GM12878 (cell line): ENCODE measurements at regions not wholly inside any gene's neighbourhood (a gene's known extent, or its start where the extent isn't known, plus 50 kb on each side); places are given as distances from the start of the nearest gene placed in this dataset.

ENCODE experiments used
- ATAC-seq: fragments of 200-7000 bp; cut with Tn5 transposase; 3 replicates; pipeline ENCODE4 v1.9.1; 2020; ENCODE audit warnings: mild to moderate bottlenecking, moderate library complexity
- BruUV-seq: library from RNA; stranded (reverse); fragments of 400-500 nt; replicated peaks from 2 replicates; lab custom pipeline; 2021; lab: Mats Ljungman, UMichigan
- CTCF ChIA-PET: fragments of 300-600 bp; sonication (Branson Sonifier 250); formaldehyde crosslinking; extraction: SDS; loops from one replicate; lab custom pipeline; 2021; ENCODE audit warnings: inconsistent platforms; lab: Yijun Ruan, JAX
- POLR2A ChIA-PET: fragments of 350-600 bp; formaldehyde crosslinking; extraction: SDS; loops from one replicate; lab custom pipeline; 2021; ENCODE audit warnings: inconsistent platforms; lab: Charles Lee
- RAD21 ChIA-PET: fragments of 300-600 bp; sonication (Branson Sonifier 250); formaldehyde crosslinking; loops from one replicate; lab custom pipeline; 2023; ENCODE audit warnings: antibody characterized with exemption; ENCODE audit not compliant: unreplicated experiment; lab: Charles Lee
- SMC1A ChIA-PET: fragments of 300-600 bp; sonication (Branson Sonifier 250); formaldehyde crosslinking; loops from one replicate; lab custom pipeline; 2023; ENCODE audit not compliant: unreplicated experiment, uncharacterized antibody; lab: Charles Lee
- DNase-seq: peaks from one replicate; pipeline ENCODE4 v3.0.0-alpha.2; 2011; ENCODE audit warnings: low read depth, low spot score
- FAIRE-seq: peaks from 3 replicates; lab custom pipeline; 2011; peaks lifted over from hg19 to GRCh38; lab: Jason Lieb, UNC
- H2AFZ ChIP-seq: 2 replicates; pipeline ENCODE4 v1.6.0; 2011; ENCODE audit warnings: low read depth, low read length, control low read depth; ENCODE audit not compliant: control insufficient read depth
- H3K27ac ChIP-seq: 2 replicates; pipeline ENCODE4 v1.5.1; 2011; ENCODE audit warnings: control low read depth; ENCODE audit not compliant: control insufficient read depth, insufficient read depth
- H3K27me3 ChIP-seq, 2 experiments: replicated peaks in 1 of 2; 2 replicates each; pipeline versions ENCODE4 v1.6.0 to v1.6.1; 2011; ENCODE audit warnings: low read length in 1 of 2; ENCODE audit not compliant: control insufficient read depth in 2 of 2, insufficient read depth in 2 of 2
- H3K36me3 ChIP-seq, 2 experiments: 2 replicates each; pipeline ENCODE4 v1.5.1; 2011; ENCODE audit warnings: low read length in 1 of 2; ENCODE audit not compliant: control insufficient read depth in 2 of 2, insufficient read depth in 2 of 2
- H3K4me1 ChIP-seq: 2 replicates; pipeline ENCODE4 v1.6.1; 2011; ENCODE audit warnings: mild to moderate bottlenecking, low read length, moderate library complexity, mixed read lengths; ENCODE audit not compliant: control insufficient read depth, insufficient read depth
- H3K4me2 ChIP-seq: 2 replicates; pipeline ENCODE4 v1.6.0; 2011; ENCODE audit warnings: control low read depth; ENCODE audit not compliant: control insufficient read depth, insufficient read depth
- H3K4me3 ChIP-seq: fragments of 200-600 bp; sonication (generic); 2 replicates; pipeline ENCODE4 v1.5.1; 2016
- H3K79me2 ChIP-seq: 2 replicates; pipeline ENCODE4 v1.6.0; 2011; ENCODE audit warnings: low read length; ENCODE audit not compliant: control insufficient read depth, insufficient read depth
- H3K9ac ChIP-seq: 2 replicates; pipeline ENCODE4 v1.8.0; 2011; ENCODE audit warnings: low read length, control low read depth, mixed read lengths; ENCODE audit not compliant: control insufficient read depth, insufficient read depth
- H3K9me3 ChIP-seq: replicated peaks from 3 replicates; pipeline ENCODE4 v1.5.1; 2011; ENCODE audit warnings: mild to moderate bottlenecking, low read length; ENCODE audit not compliant: control insufficient read depth, insufficient read depth
- H4K20me1 ChIP-seq: 2 replicates; pipeline ENCODE4 v1.6.0; 2011; ENCODE audit not compliant: control insufficient read depth, insufficient read depth
- WGBS: methylation state at CpG from one replicate; pipeline ENCODE4 v1.1.6; 2016; ENCODE audit warnings: low lambda C conversion rate; ENCODE audit not compliant: insufficient replicate concordance, insufficient coverage; ENCODE audit errors: missing lambda C conversion rate; 5-methylcytosine and 5-hydroxymethylcytosine counted together
- in situ Hi-C: fragments of 300-500 bp; cut with MboI; formaldehyde crosslinking; loops from 9 replicates; pipeline ENCODE4 v1.14.3; 2018; ENCODE audit warnings: mixed read lengths
- intact Hi-C: fragments of 100-400 bp; cut with micrococcal nuclease; formaldehyde crosslinking; loops from one replicate; pipeline ENCODE4 v1.14.2; 2022; ENCODE audit not compliant: unreplicated experiment
- TF ChIP-seq, protein P1 (sequence below): fragments of 450-650 bp; IDR thresholded peaks from 2 replicates; pipeline ENCODE4 v1.6.1; 2017; ENCODE audit warnings: low read depth, mild to moderate bottlenecking, moderate library complexity
- TF ChIP-seq, protein P2 (sequence below): fragments of 450-650 bp; IDR thresholded peaks from 2 replicates; pipeline ENCODE4 v1.6.1; 2017; ENCODE audit warnings: mild to moderate bottlenecking

GRCh38 chr2:160973991-160974390, 186.2 kb upstream of the TANK start:
- in situ Hi-C loops, result no loop called here
- CTCF ChIA-PET, result no interaction called here
- BruUV-seq, result no TSS peak

DNA sequence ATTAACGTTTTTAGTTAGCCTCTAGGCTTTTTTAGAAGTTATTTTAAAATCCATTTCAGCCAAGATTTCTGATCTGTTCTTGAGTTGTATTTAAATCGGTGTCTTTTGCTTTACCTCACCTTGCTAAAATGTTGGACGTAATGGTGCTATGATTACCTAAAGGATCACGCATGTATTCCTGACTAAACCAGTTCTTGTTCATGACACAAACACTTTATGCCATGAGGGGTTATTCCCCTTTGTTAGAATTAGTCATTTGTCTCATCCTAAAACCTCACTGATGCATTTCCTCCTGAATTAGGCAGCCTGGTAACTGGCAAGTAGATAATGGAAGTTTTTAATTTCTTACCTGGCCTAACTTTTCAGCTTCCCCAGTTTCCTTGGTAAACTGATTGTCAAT, 185.4 kb upstream of the TANK start:
- H3K4me3 ChIP-seq, result no peak overlapping the region
- intact Hi-C loops (no loop called here), in situ Hi-C loops (no loop called here)
- RAD21 ChIA-PET, result no interaction called here
- no peak for DNase-seq
- H3K4me1 ChIP-seq, result no peaks in the 10 kb centered on the region
- no TSS peak for BruUV-seq
- H3K9me3 ChIP-seq, result no peaks in the 10 kb centered on the region
- TF ChIP-seq, protein P1, sequence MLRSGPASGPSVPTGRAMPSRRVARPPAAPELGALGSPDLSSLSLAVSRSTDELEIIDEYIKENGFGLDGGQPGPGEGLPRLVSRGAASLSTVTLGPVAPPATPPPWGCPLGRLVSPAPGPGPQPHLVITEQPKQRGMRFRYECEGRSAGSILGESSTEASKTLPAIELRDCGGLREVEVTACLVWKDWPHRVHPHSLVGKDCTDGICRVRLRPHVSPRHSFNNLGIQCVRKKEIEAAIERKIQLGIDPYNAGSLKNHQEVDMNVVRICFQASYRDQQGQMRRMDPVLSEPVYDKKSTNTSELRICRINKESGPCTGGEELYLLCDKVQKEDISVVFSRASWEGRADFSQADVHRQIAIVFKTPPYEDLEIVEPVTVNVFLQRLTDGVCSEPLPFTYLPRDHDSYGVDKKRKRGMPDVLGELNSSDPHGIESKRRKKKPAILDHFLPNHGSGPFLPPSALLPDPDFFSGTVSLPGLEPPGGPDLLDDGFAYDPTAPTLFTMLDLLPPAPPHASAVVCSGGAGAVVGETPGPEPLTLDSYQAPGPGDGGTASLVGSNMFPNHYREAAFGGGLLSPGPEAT, result no peak
- H3K27me3 ChIP-seq, result peaks cover 0 to 2% of the 10 kb centered on the region in 2 experiments; a peak in 2 of 4 replicates
- no peak overlapping the region for H2AFZ ChIP-seq
- WGBS, result 33% methylated on average over 4 of the region's 4 CpGs
- H4K20me1 ChIP-seq, result no peaks in the 10 kb centered on the region
- no peak for ATAC-seq
- H3K9ac ChIP-seq, result no peak overlapping the region
- no peaks in the 10 kb centered on the region for H3K79me2 ChIP-seq
- SMC1A ChIA-PET, result no interaction called here
- H3K36me3 ChIP-seq, result no peaks in the 10 kb centered on the region
- H3K4me2 ChIP-seq, result no peak overlapping the region
- no peak overlapping the region for H3K27ac ChIP-seq
- no peak for FAIRE-seq
- CTCF ChIA-PET, result no interaction called here
- POLR2A ChIA-PET, result interaction anchor here (0.7 kb wide), 1 partner anchor 541 kb away, joined by 3 read pairs; no protein-coding TSS in a partner anchor

More at GRCh38 chr2:160973991-160974390, 186.2 kb upstream of the TANK start:
- TF ChIP-seq, protein P2, sequence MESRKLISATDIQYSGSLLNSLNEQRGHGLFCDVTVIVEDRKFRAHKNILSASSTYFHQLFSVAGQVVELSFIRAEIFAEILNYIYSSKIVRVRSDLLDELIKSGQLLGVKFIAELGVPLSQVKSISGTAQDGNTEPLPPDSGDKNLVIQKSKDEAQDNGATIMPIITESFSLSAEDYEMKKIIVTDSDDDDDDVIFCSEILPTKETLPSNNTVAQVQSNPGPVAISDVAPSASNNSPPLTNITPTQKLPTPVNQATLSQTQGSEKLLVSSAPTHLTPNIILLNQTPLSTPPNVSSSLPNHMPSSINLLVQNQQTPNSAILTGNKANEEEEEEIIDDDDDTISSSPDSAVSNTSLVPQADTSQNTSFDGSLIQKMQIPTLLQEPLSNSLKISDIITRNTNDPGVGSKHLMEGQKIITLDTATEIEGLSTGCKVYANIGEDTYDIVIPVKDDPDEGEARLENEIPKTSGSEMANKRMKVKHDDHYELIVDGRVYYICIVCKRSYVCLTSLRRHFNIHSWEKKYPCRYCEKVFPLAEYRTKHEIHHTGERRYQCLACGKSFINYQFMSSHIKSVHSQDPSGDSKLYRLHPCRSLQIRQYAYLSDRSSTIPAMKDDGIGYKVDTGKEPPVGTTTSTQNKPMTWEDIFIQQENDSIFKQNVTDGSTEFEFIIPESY, result no peak
- TF ChIP-seq, all 136 proteins: peak for 0
- no peaks in the 10 kb centered on the region for H3K9me3 ChIP-seq
- FAIRE-seq (no peak), DNase-seq (no peak), ATAC-seq (no peak)
- intact Hi-C loops, result no loop called here
- H3K4me3 ChIP-seq, result no peak overlapping the region
- H3K79me2 ChIP-seq, result no peaks in the 10 kb centered on the region
- no peaks in the 10 kb centered on the region for H3K4me1 ChIP-seq
- SMC1A ChIA-PET, result no interaction called here
- H3K4me2 ChIP-seq, result no peak overlapping the region
- H3K36me3 ChIP-seq, result no peaks in the 10 kb centered on the region
- no peak overlapping the region for H2AFZ ChIP-seq
- H3K27ac ChIP-seq, result no peak overlapping the region
- no peak overlapping the region for H3K9ac ChIP-seq
- RAD21 ChIA-PET, result no interaction called here
- H4K20me1 ChIP-seq, result no peaks in the 10 kb centered on the region
- POLR2A ChIA-PET, result interaction anchor here (0.7 kb wide), 1 partner anchor 540 kb away, joined by 3 read pairs; no protein-coding TSS in a partner anchor
- peaks cover 0 to 2% of the 10 kb centered on the region in 2 experiments; a peak in 2 of 4 replicates for H3K27me3 ChIP-seq
